Central memory CD4-positive, alpha-beta T cell (primary cell): ENCODE measurements at regions not wholly inside any gene's neighbourhood (a gene's known extent, or its start where the extent isn't known, plus 50 kb on each side); places are given as distances from the start of the nearest gene placed in this dataset.
"Not testable (repeated sequence)": the region's sequence is repeated elsewhere in the genome, so short reads cannot be mapped to it uniquely, and the experiment has no call there.

Source experiments
- DNase-seq: peaks from one replicate; pipeline ENCODE4 v3.0.0; 2022

- no peak for DNase-seq
These were observed 446.5 kb upstream of the MIS18BP1 start for GRCh38 chr14:45699471-45699870.

DNA sequence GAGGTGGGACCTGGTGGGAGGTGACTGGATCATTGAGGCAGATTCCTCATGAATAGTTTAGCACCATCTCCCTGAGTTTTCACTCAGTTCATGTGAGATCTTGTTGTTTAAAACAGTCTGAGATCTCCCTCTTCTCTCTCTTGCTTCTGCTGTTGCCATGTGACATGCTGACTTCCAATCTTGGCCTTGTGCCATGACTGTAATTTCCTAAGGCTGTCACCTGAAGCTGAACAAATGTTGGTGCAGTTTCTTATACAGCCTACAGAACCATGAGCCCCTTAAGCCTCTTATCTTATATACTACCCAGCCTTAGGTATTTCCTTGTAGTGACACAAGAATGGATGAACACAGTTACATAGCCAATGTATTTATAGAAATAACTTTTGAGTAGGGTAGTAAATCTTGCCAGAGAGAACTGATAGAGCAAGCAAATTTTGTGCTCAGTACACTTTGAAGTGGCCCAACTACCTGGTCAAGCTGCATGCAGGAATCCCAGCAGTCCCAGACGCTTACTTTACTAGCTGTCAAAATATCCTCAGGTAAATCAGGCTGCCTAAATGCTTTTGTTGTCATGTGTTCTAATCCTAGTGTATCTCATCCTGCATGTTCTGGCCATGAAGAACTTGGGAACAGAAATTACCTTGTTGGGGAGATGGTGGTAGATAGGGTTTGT is 445.6 kb upstream of the MIS18BP1 start:
- no peak for DNase-seq

DNA sequence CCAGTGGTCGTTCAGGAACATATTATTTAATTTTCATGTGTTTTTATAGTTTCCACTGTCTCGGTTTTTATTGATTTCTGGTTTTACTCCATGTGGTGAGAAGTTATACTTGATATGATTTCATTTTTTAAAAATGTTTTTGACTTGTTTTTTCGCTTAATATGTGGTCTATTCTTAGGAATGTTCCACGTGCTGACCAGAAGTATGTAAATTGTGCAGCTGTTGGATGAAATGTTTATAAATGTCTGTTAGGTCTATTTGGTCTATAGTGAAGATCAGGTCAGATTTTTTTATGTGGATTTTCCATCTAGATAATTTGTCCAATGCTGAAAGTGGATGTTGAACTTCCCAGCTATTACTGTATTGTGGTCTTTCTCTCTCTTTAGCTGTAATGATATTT is 433.8 kb upstream of the MIS18BP1 start:
- DNase-seq, result no peak

DNA sequence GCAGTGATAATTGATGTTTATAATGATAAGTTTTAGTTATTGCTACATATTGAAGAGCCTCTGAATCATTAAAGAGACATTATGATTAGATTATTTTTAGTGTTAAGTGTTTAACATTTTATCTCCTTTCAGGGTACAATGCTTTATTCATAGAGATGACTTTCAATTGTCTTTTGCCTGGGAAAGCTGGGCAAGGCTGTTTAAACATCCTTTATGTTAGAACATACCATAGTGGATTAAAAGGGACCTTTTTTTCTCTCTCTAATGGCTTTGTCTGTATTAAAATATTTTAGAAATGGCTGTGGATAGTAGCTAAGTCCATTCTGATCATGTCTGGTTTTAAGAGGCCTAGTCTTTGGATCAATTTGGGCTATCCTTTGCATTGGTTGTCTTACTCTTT is 427.5 kb upstream of the MIS18BP1 start:
- DNase-seq, result no peak

DNA sequence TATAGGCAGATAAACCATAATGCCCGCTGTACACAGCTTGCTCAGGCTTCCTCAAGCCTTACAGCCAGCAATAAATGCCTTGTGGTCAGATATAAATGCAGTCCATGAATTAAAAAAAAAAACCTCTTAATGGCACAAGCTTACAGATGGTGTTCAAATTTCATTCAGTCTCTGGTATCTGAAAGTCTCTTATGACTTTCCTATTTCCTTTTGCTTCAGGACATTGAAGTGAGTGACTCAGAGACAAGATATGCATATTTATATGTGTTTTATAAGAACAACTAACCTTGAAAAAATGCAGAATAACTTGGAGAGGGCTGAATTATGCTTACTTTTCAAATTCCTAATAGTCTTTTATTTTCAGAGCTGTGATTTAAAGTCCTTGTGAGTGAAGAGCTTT is 426.9 kb upstream of the MIS18BP1 start:
- DNase-seq, result no peak

- no peak for DNase-seq
These were observed 425.2 kb upstream of the MIS18BP1 start for GRCh38 chr14:45678163-45678562.

- DNase-seq, result no peak
These were observed 420.4 kb upstream of the MIS18BP1 start for GRCh38 chr14:45673420-45673819.

- DNase-seq, result no peak
These were observed 411.8 kb upstream of the MIS18BP1 start for GRCh38 chr14:45664668-45665356.

- DNase-seq, result no peak
These were observed 405.9 kb upstream of the MIS18BP1 start for GRCh38 chr14:45658917-45659299.

- no peak for DNase-seq
These were observed 405.4 kb upstream of the MIS18BP1 start for GRCh38 chr14:45658226-45658916.

GRCh38 chr14:45651890-45652289 is 398.9 kb upstream of the MIS18BP1 start:
- DNase-seq, result no peak

- no peak for DNase-seq
These were observed 397.8 kb upstream of the MIS18BP1 start for GRCh38 chr14:45650754-45651153.

DNA sequence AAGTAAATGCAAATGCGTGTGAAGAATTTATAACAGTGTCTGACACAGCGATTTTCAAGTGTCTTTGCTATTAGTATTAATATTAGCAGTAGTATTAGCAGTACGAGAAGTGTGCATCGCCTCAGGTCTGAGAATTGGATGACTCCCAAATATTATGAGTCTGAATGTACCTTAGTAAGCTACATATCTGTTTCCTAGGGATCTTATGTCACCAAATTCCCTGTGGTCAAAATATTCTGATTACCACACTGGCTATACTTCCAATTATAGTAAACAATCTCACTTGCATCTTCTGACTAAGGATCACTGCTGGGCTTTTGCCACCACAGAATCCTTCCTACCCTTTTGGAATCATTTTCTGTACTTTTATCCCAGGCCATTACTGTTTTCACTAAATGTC is 396.0 kb upstream of the MIS18BP1 start:
- DNase-seq, result no peak

DNA sequence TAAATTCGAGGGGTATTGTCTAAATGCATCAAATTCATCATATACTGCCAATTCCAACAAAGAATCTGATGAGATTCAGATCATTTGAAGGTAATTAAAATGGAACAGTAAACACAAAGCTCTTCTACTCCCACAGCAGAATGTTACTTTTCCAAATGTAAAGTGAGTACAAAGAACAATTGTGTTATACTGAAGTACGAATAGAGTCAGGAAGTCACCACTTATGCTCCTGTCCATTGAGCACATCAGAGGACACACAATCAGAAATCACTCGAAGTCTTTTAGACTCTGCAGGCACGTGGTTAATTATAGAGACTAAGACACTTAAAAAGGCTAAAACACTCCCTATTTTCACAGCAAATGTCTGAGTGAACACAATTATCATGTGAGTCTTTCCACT is 388.5 kb upstream of the MIS18BP1 start:
- DNase-seq, result no peak

DNA sequence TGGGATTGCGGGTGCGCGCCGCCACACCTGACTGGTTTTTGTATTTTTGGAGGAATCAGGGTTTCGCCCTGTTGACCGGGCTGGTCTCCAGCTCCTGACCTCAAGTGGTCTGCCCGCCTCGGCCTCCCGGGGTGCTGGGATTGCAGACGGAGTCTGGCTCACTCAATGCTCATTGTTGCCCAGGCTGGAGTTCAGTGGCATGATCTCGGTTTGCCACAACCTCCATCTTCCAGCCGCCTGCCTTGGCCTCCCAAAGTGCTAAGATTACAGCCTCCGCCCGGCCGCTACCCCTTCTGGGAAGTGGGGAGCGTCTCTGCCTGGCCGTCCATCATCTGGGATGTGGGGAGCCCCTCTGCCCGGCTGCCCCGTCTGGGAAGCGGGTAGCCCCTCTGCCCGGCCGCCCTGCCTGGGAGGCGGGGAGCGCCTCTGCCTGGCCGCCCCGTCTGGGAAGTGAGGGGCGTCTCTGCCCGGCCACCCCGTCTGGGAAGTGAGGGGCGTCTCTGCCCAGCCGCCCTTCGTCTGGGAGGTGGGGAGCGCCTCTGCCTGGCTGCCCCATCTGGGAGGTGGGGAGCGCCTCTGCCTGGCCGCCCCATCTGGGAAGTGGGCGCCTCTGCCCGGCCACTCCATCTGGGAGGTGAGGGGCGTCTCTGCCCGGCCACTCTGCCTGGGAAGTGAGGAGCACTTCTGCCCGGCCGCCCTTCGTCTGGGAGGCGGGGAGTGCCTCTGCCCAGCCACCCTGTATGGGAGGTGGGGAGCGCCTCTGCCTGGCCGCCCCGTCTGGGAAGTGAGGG is 381.8 kb upstream of the MIS18BP1 start:
- DNase-seq, result not testable (repeated sequence)

DNA sequence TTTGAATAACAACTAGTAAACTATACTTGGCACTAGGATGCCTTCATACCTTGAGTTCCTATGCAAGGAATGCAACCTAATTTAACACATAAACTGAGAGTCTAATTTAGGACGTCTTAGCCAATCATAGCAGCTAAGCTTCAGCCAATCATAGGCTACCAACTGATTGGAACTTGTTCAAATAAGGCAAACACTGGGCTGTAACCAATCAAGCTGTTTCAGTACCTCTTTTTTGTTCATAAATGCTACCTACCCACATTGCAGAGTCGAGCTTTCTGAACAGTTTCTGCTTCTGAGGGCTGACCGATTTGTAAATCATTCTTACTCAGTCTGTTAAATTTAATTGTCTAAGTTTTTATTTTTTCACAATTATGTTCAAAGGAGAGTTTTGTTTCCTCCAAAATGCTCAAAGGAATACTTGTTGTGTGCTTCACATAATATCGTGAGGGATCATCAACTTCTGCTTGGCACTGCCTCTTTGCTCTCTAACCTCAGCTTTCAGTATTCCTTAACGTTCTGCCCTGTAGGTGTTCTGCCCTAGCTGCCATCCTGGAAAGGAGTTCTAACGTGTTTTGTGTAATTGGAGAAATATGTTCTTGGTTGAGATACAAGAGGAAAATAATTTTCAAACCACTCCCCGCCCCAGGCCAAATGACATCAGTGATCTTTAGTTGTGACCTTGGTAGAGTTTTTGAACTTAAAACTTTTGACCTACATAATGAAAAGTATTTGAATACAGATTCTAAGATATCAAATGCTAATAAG is 380.4 kb upstream of the MIS18BP1 start:
- no peak for DNase-seq

- DNase-seq, result no peak
These were observed 368.7 kb upstream of the MIS18BP1 start for GRCh38 chr14:45621731-45622130.

DNA sequence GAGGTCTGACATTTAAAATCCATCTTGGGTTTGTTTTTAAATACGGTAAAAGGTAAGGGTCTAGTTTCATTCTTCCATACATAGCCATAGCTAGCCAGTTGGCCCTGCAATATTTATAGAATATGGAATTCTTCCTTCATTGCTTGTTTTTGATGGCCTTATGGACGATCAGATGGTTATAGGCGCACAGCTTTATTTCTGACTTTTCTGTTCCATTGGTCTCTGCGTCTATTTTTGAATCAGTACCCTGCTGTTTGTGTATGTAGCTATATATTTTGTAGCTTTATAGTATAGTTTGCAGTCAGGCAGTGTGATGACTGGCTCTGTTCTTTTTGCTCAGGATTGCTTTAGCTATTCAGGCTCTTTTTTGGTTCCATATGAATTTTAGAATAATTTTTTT is 366.8 kb upstream of the MIS18BP1 start:
- DNase-seq, result no peak

DNA sequence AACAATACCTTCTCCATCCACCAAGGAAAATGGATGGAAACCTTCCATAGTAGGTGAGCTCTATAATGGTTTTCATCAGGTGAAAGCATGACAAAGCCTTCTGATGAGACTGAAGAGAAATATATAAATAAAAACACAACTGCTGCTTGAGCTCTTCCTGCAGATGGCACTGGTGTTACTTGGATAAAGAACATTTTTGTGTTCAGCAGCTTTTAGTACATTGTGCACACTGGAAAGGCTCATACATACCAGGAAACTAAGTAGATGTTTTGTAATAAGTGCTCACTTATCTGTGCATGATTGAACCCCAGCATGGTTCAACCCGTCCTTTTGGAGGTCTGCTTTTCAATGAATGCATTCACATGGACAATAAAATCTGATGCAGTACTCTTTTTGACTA is 357.3 kb upstream of the MIS18BP1 start:
- no peak for DNase-seq

GRCh38 chr14:45587142-45587541 is 334.1 kb upstream of the MIS18BP1 start:
- no peak for DNase-seq

- no peak for DNase-seq
These were observed 306.6 kb upstream of the MIS18BP1 start for GRCh38 chr14:45559626-45560025.

DNA sequence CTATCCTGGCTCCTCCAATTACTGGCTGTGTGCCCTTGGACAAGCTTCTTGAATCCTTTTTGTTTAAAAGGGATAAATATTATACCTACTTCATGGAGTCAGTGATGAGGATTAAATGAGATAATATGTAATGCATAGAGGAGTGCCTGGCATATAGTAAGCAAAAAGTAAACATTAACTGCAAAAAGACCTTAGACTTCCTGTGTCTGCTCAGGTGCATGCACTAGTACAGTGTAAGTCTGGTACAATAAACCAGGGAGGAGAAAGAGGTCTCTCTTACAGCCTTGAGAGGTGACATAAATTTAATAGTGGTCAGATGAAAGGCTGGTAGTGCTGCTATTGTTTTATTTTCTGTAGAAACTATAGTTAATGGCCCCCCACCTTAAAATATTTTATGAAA is 305.2 kb upstream of the MIS18BP1 start:
- no peak for DNase-seq

GRCh38 chr14:45553981-45554380 is 301.0 kb upstream of the MIS18BP1 start:
- DNase-seq, result no peak
